ENCODE measurements at regions not wholly inside any gene's neighbourhood (a gene's known extent, or its start where the extent isn't known, plus 50 kb on each side); places are given as distances from the start of the nearest gene placed in this dataset.

DNA sequence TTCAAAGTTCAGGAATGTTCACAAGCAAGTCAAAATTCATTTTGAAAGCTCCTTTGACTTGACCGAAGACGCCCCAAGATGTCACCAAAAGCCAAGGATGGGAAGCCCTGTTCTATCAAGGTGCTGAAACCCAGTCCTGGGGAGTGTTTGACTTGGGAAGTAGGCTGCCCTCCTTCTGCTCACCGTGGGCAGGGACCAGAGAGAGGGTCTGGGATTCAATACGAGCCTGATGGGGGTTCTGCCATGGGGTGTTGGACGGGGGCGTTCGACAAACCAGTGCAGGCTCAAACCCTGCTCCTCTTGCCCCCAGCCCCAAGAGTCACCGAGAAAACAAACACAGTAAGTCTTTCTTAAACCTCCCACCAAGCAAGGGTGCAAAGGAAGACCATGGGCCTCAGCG is 150.1 kb upstream of the DIO3 start:
- TF ChIP-seq POLR2A (IDR thresholded peaks at IDR 0.05; ENCODE audit: low read depth, low read length) (no peak), POLR2AphosphoS5 (IDR thresholded peaks at IDR 0.05; ENCODE audit: low read depth, low read length) (no peak)

All from GM12892 (cell line).